ENCODE measurements at regions not wholly inside any gene's neighbourhood (a gene's known extent, or its start where the extent isn't known, plus 50 kb on each side); places are given as distances from the start of the nearest gene placed in this dataset.

DNA sequence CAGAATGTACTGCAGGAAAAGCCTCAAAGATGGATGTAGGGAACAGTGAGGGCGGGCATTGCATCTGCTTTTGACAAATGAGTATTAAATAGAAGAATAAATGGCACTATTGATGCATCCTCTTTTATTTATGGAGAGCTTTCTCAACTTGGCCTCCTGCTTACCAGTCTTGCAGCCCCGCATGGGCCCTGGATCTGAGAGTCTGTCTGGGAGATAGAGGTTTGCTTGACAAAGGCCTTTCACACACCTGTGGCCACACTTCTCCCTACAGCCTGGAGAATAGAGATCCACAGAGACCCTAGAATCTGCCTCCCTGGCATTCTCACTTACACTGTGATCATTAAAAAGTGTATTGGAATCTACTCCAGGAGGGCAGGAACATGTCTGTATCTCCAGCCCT is 203.8 kb upstream of the CDH4 start:
- H3K36me3 Mint-ChIP-seq (ENCODE audit: low read depth) = peaks cover 5% of the 10 kb centered on the region
- no peak overlapping the region for H3K27ac Mint-ChIP-seq (ENCODE audit: unreplicated experiment)
- no peak for DNase-seq (ENCODE audit: low read depth, low spot score)
- peaks cover 5% of the 10 kb centered on the region for H3K9me3 Mint-ChIP-seq
- TF ChIP-seq, protein P1, sequence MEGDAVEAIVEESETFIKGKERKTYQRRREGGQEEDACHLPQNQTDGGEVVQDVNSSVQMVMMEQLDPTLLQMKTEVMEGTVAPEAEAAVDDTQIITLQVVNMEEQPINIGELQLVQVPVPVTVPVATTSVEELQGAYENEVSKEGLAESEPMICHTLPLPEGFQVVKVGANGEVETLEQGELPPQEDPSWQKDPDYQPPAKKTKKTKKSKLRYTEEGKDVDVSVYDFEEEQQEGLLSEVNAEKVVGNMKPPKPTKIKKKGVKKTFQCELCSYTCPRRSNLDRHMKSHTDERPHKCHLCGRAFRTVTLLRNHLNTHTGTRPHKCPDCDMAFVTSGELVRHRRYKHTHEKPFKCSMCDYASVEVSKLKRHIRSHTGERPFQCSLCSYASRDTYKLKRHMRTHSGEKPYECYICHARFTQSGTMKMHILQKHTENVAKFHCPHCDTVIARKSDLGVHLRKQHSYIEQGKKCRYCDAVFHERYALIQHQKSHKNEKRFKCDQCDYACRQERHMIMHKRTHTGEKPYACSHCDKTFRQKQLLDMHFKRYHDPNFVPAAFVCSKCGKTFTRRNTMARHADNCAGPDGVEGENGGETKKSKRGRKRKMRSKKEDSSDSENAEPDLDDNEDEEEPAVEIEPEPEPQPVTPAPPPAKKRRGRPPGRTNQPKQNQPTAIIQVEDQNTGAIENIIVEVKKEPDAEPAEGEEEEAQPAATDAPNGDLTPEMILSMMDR (conservative IDR thresholded peaks at IDR 0.05) = no peak
- H3K27me3 Mint-ChIP-seq (ENCODE audit: low read depth) = peaks cover 7% of the 10 kb centered on the region
- peaks cover 3% of the 10 kb centered on the region for H3K4me1 Mint-ChIP-seq
- H3K4me3 Mint-ChIP-seq = no peak overlapping the region

DNA sequence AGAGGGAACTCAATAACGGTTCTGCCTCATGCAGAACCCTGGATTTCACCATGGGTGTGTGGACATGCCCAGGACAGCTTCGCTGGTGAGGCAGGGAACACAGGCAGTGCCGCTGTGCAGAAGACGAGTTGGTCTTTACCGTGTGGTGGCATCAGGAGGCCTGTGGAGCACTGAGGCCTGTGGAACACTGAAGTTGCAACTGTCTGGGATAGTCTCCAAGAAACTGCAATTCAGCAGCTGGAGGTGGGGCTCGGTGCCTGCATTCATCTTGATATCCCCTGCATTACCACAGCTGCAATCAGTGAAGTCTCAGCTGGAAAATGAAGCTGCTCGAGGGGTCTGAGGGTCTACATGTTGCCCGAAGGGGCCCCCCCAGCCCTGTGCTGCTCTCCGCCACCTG is 202.4 kb upstream of the CDH4 start:
- Mint-ChIP-seq H3K27me3 (ENCODE audit: low read depth) (peaks cover 10% of the 10 kb centered on the region), H3K9me3 (peaks cover 5% of the 10 kb centered on the region), H3K27ac (ENCODE audit: unreplicated experiment) (no peak overlapping the region), H3K36me3 (ENCODE audit: low read depth) (peaks cover 5% of the 10 kb centered on the region), H3K4me3 (no peak overlapping the region), H3K4me1 (peaks cover 3% of the 10 kb centered on the region)
- TF ChIP-seq, protein P1 (conservative IDR thresholded peaks at IDR 0.05) = no peak
- DNase-seq (ENCODE audit: low read depth, low spot score) = no peak

DNA sequence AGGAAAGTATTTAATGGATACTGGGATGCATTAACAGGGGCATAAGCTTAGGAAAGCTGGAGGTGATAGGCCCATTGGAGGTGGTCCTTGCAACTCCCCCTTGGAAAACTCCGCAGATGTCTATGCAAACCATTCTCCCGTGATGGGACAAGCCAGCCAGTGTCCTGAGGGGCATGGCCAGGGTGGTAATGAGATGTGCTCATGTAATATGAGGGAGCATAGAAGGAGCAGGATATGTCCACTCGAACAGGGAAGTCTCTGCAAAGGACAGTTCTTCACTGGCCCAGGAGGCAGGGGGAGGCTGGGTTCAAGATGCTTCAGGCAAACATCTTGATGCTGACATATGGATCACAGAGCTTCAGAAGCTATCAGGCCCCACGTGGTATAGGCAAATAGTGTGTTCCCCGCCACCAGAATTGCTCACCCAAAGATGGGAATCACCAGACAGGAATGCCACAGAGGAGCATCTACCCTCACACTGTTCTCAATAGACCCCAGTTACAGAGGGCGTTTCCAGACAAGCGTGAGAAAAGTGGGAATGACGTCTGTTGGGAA is 201.6 kb upstream of the CDH4 start:
- Mint-ChIP-seq H3K27ac (ENCODE audit: unreplicated experiment) (no peak overlapping the region), H3K4me1 (peaks cover 3% of the 10 kb centered on the region), H3K9me3 (peaks cover 5% of the 10 kb centered on the region), H3K4me3 (no peak overlapping the region), H3K27me3 (ENCODE audit: low read depth) (peaks cover 10% of the 10 kb centered on the region), H3K36me3 (ENCODE audit: low read depth) (peaks cover 5% of the 10 kb centered on the region)
- TF ChIP-seq, protein P1 (conservative IDR thresholded peaks at IDR 0.05) = no peak
- DNase-seq (ENCODE audit: low read depth, low spot score) = no peak

DNA sequence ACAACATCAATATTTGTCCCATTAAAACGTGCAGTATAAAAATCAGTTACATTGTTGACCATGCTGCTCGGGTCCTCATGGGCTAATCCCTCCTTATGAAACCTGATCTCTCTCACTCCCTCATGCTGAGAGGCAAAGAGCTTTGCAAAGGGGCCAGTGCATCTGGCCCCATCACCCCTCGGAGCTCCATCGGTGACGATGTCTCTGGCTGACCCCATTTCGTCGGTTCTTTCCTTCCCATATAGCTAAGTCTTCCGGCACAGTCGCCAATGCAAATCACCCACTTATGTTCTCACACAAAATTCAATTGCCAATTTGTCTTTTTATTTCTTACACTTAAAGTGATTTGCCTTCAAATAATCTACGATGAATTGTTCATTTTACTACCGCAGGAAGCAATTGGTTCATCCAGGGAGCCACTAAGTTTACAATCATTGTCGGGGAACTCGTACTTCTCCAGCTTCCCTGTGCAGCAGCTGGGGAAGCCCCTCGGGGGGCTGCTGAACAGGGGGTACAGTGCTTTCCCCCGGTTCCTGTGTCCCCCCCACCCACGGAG is 199.8 kb upstream of the CDH4 start:
- H3K36me3 Mint-ChIP-seq (ENCODE audit: low read depth) = no peaks in the 10 kb centered on the region
- no peak overlapping the region for H3K4me3 Mint-ChIP-seq
- H3K4me1 Mint-ChIP-seq = no peaks in the 10 kb centered on the region
- no peak for DNase-seq (ENCODE audit: low read depth, low spot score)
- TF ChIP-seq, protein P1 (conservative IDR thresholded peaks at IDR 0.05) = no peak
- H3K9me3 Mint-ChIP-seq = no peaks in the 10 kb centered on the region
- H3K27me3 Mint-ChIP-seq (ENCODE audit: low read depth) = peaks cover 10% of the 10 kb centered on the region
- H3K27ac Mint-ChIP-seq (ENCODE audit: unreplicated experiment) = no peak overlapping the region

DNA sequence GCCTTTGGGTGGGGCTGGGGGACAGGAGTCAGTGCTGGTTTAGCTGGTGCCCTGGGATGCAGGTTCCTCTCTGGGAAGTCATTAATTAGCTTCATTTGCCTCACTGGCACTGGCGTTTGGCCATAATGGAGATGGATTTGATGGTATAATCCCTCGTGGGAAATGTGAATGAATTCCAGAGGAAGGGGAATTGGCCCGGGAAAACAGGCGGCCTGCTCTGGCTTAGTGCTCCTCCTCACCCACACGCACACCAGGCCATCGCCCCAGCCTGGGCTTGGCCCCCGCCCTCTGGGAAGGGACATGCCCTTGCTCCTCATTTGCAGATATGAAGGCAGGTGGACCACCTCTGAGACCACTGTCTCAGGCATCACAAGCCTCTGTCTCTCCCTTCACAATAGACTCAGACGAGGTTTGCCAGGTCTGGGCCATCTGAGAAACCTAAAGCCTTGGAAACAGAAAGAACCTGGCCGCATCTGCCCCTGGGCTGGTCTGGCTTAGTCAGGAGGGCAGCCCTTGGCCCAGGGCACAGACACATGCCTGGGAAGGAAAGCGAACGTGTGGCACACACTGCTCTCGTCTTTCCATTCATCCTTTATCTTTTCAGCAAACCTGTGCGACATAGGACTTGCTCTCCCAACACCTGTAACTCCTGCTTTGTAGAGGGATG is 199.2 kb upstream of the CDH4 start:
- Mint-ChIP-seq H3K4me3 (no peak overlapping the region), H3K36me3 (ENCODE audit: low read depth) (no peaks in the 10 kb centered on the region), H3K27me3 (ENCODE audit: low read depth) (peaks cover 11% of the 10 kb centered on the region), H3K27ac (ENCODE audit: unreplicated experiment) (no peak overlapping the region), H3K9me3 (no peaks in the 10 kb centered on the region), H3K4me1 (no peaks in the 10 kb centered on the region)
- TF ChIP-seq, protein P1 (conservative IDR thresholded peaks at IDR 0.05) = no peak
- no peak for DNase-seq (ENCODE audit: low read depth, low spot score)

All from neural crest cell (in vitro differentiated cells).